ENCODE measurements at regions not wholly inside any gene's neighbourhood (a gene's known extent, or its start where the extent isn't known, plus 50 kb on each side); places are given as distances from the start of the nearest gene placed in this dataset.

- no peak for TF ChIP-seq CTCF (IDR thresholded peaks at IDR 0.05)
- no peak for DNase-seq (ENCODE audit: extremely low spot score, unreplicated experiment)
- no peak overlapping the region for H3K27ac Mint-ChIP-seq (ENCODE audit: unreplicated experiment)
- H3K27me3 Mint-ChIP-seq (ENCODE audit: unreplicated experiment) = no peaks in the 10 kb centered on the region
- no peak overlapping the region for H3K4me3 Mint-ChIP-seq (ENCODE audit: unreplicated experiment)
- H3K36me3 Mint-ChIP-seq (ENCODE audit: unreplicated experiment) = no peaks in the 10 kb centered on the region
- peaks cover 8% of the 10 kb centered on the region for H3K9me3 Mint-ChIP-seq (ENCODE audit: unreplicated experiment)
- H3K4me1 Mint-ChIP-seq (ENCODE audit: unreplicated experiment) = peaks cover 5% of the 10 kb centered on the region
Measured at GRCh38 chr7:33841705-33842129, 63.6 kb upstream of the BMPER start.

GRCh38 chr7:33842150-33842549, 63.2 kb upstream of the BMPER start:
- Mint-ChIP-seq H3K36me3 (ENCODE audit: unreplicated experiment) (no peaks in the 10 kb centered on the region), H3K27me3 (ENCODE audit: unreplicated experiment) (no peaks in the 10 kb centered on the region), H3K27ac (ENCODE audit: unreplicated experiment) (no peak overlapping the region), H3K9me3 (ENCODE audit: unreplicated experiment) (peaks cover 5% of the 10 kb centered on the region), H3K4me3 (ENCODE audit: unreplicated experiment) (no peak overlapping the region), H3K4me1 (ENCODE audit: unreplicated experiment) (peaks cover 5% of the 10 kb centered on the region)
- DNase-seq (ENCODE audit: extremely low spot score, unreplicated experiment) = no peak
- no peak for TF ChIP-seq CTCF (IDR thresholded peaks at IDR 0.05)

GRCh38 chr7:33845991-33846509, 59.3 kb upstream of the BMPER start:
- Mint-ChIP-seq H3K27me3 (ENCODE audit: unreplicated experiment) (peaks cover 11% of the 10 kb centered on the region), H3K4me1 (ENCODE audit: unreplicated experiment) (peaks cover 3% of the 10 kb centered on the region), H3K4me3 (ENCODE audit: unreplicated experiment) (no peak overlapping the region), H3K9me3 (ENCODE audit: unreplicated experiment) (peaks cover 5% of the 10 kb centered on the region), H3K27ac (ENCODE audit: unreplicated experiment) (no peak overlapping the region), H3K36me3 (ENCODE audit: unreplicated experiment) (no peaks in the 10 kb centered on the region)
- no peak for DNase-seq (ENCODE audit: extremely low spot score, unreplicated experiment)
- TF ChIP-seq CTCF (IDR thresholded peaks at IDR 0.05) = no peak

- H3K27ac Mint-ChIP-seq (ENCODE audit: unreplicated experiment) = no peak overlapping the region
- TF ChIP-seq CTCF (IDR thresholded peaks at IDR 0.05) = no peak
- no peaks in the 10 kb centered on the region for H3K4me1 Mint-ChIP-seq (ENCODE audit: unreplicated experiment)
- peaks cover 11% of the 10 kb centered on the region for H3K27me3 Mint-ChIP-seq (ENCODE audit: unreplicated experiment)
- H3K36me3 Mint-ChIP-seq (ENCODE audit: unreplicated experiment) = no peaks in the 10 kb centered on the region
- DNase-seq (ENCODE audit: extremely low spot score, unreplicated experiment) = no peak
- no peak overlapping the region for H3K4me3 Mint-ChIP-seq (ENCODE audit: unreplicated experiment)
- peaks cover 4% of the 10 kb centered on the region for H3K9me3 Mint-ChIP-seq (ENCODE audit: unreplicated experiment)
Measured at GRCh38 chr7:33849004-33849403, 56.3 kb upstream of the BMPER start.

- H3K27me3 Mint-ChIP-seq (ENCODE audit: unreplicated experiment) = peaks cover 11% of the 10 kb centered on the region
- H3K27ac Mint-ChIP-seq (ENCODE audit: unreplicated experiment) = no peak overlapping the region
- no peaks in the 10 kb centered on the region for H3K36me3 Mint-ChIP-seq (ENCODE audit: unreplicated experiment)
- H3K4me1 Mint-ChIP-seq (ENCODE audit: unreplicated experiment) = peaks cover 4% of the 10 kb centered on the region
- H3K9me3 Mint-ChIP-seq (ENCODE audit: unreplicated experiment) = no peaks in the 10 kb centered on the region
- no peak for TF ChIP-seq CTCF (IDR thresholded peaks at IDR 0.05)
- no peak overlapping the region for H3K4me3 Mint-ChIP-seq (ENCODE audit: unreplicated experiment)
- no peak for DNase-seq (ENCODE audit: extremely low spot score, unreplicated experiment)
Measured at GRCh38 chr7:33849971-33850559, 55.3 kb upstream of the BMPER start.
